Activated T-helper 1 cell treated with anti-CD3 and anti-CD28 coated beads, Interleukin-2, amount 50 U/mL, for 16 hours (primary cell): ENCODE measurements at regions not wholly inside any gene's neighbourhood (a gene's known extent, or its start where the extent isn't known, plus 50 kb on each side); places are given as distances from the start of the nearest gene placed in this dataset.

ENCODE experiments used
- DNase-seq, 2 donors: peaks; one replicate each; pipeline ENCODE4 v3.0.0-alpha.2; 2020; ENCODE audit warnings: low read depth in 1 of 2, low spot score in 1 of 2

- no peak for DNase-seq
Measured at GRCh38 chr15:94749811-94750617, 518.7 kb downstream of the MCTP2 start.

GRCh38 chr15:94760348-94760747, 529.0 kb downstream of the MCTP2 start:
- DNase-seq: no peak

- no peak for DNase-seq
Measured at GRCh38 chr15:94761574-94761973, 530.2 kb downstream of the MCTP2 start.

GRCh38 chr15:94769089-94769488, 537.7 kb downstream of the MCTP2 start:
- DNase-seq: no peak

GRCh38 chr15:94770199-94770598, 538.8 kb downstream of the MCTP2 start:
- no peak for DNase-seq

- DNase-seq: no peak
Measured at GRCh38 chr15:94777037-94777436, 545.7 kb downstream of the MCTP2 start.

GRCh38 chr15:94778840-94779239, 547.5 kb downstream of the MCTP2 start:
- no peak for DNase-seq

- no peak for DNase-seq
Measured at GRCh38 chr15:94780166-94780565, 548.8 kb downstream of the MCTP2 start.

GRCh38 chr15:94785091-94785490, 553.7 kb downstream of the MCTP2 start:
- no peak for DNase-seq

GRCh38 chr15:94791008-94791407, 559.6 kb downstream of the MCTP2 start:
- DNase-seq: no peak

GRCh38 chr15:94791510-94791909, 560.1 kb downstream of the MCTP2 start:
- DNase-seq: no peak

GRCh38 chr15:94792196-94792595, 560.8 kb downstream of the MCTP2 start:
- DNase-seq: no peak

- no peak for DNase-seq
Measured at GRCh38 chr15:94793207-94793606, 561.8 kb downstream of the MCTP2 start.

GRCh38 chr15:94793641-94794040, 562.3 kb downstream of the MCTP2 start:
- DNase-seq: no peak

- DNase-seq: no peak
Measured at GRCh38 chr15:94804613-94805012, 573.3 kb downstream of the MCTP2 start.

GRCh38 chr15:94815110-94815731, 583.9 kb downstream of the MCTP2 start:
- no peak for DNase-seq

GRCh38 chr15:94815914-94816313, 584.6 kb downstream of the MCTP2 start:
- DNase-seq: no peak

GRCh38 chr15:94829887-94830884, 598.8 kb downstream of the MCTP2 start:
- no peak for DNase-seq

GRCh38 chr15:94834000-94834399, 602.6 kb downstream of the MCTP2 start:
- DNase-seq: no peak

GRCh38 chr15:94834494-94834893, 603.1 kb downstream of the MCTP2 start:
- no peak for DNase-seq

- DNase-seq: no peak
Measured at GRCh38 chr15:94838281-94838680, 606.9 kb downstream of the MCTP2 start.
